NB4 (cell line): ENCODE measurements at regions not wholly inside any gene's neighbourhood (a gene's known extent, or its start where the extent isn't known, plus 50 kb on each side); places are given as distances from the start of the nearest gene placed in this dataset.

ENCODE experiments used
- DNase-seq: peaks from one replicate; pipeline ENCODE4 v3.0.0; 2010; ENCODE audit warnings: low read depth
- H3K4me3 ChIP-seq: one replicate; pipeline ENCODE4 v1.5.1; 2011; ENCODE audit warnings: mild to moderate bottlenecking, low read depth, low read length, moderate library complexity
- CTCF ChIP-seq: IDR thresholded peaks from one replicate; pipeline ENCODE4 v1.5.1; 2012; ENCODE audit warnings: low read depth, low read length
- MAX ChIP-seq: IDR thresholded peaks from 2 replicates; pipeline ENCODE4 v1.6.1; 2011; ENCODE audit warnings: low read depth, low read length
- MYC ChIP-seq: IDR thresholded peaks from 2 replicates; pipeline ENCODE4 v1.6.1; 2011; ENCODE audit warnings: low read depth, low read length
- POLR2A ChIP-seq: IDR thresholded peaks from 2 replicates; pipeline ENCODE4 v1.6.1; 2011; ENCODE audit warnings: mild to moderate bottlenecking; ENCODE audit not compliant: insufficient read length; ENCODE audit errors: extremely low read depth

- TF ChIP-seq CTCF (no peak), MYC (no peak), POLR2A (no peak), MAX (no peak)
- no peak for DNase-seq
Measured at GRCh38 chr2:136049991-136050920, 64.8 kb upstream of the DARS1 start.

GRCh38 chr2:136049011-136049742, 63.8 kb upstream of the DARS1 start:
- no peak for TF ChIP-seq MYC
- no peak for TF ChIP-seq CTCF
- TF ChIP-seq MAX, result no peak
- TF ChIP-seq POLR2A, result no peak
- DNase-seq, result no peak
- H3K4me3 ChIP-seq, result no peak overlapping the region

More at GRCh38 chr2:136049991-136050920, 64.8 kb upstream of the DARS1 start:
- no peak overlapping the region for H3K4me3 ChIP-seq

- no peak overlapping the region for H3K4me3 ChIP-seq
- TF ChIP-seq POLR2A (no peak), MAX (no peak), MYC (no peak), CTCF (no peak)
- no peak for DNase-seq
Measured at GRCh38 chr2:136045835-136046570, 60.6 kb upstream of the DARS1 start.

- TF ChIP-seq MYC, result no peak
- TF ChIP-seq MAX, result no peak
- TF ChIP-seq POLR2A, result no peak
- TF ChIP-seq CTCF, result no peak
- DNase-seq, result no peak
Measured at GRCh38 chr2:136045344-136045743, 59.9 kb upstream of the DARS1 start.

More at GRCh38 chr2:136045344-136045743, 59.9 kb upstream of the DARS1 start:
- H3K4me3 ChIP-seq, result no peak overlapping the region
